Breast epithelium (tissue), 3 donors: ENCODE measurements at regions not wholly inside any gene's neighbourhood (a gene's known extent, or its start where the extent isn't known, plus 50 kb on each side); places are given as distances from the start of the nearest gene placed in this dataset.

Experiments used
- POLR2A ChIP-seq: fragments of 450-650 bp; IDR thresholded peaks from one replicate; pipeline ENCODE4 v1.6.1; 2016; ENCODE audit warnings: antibody characterized with exemption, mild to moderate bottlenecking, moderate library complexity
- TF ChIP-seq, protein P1 (sequence below), 3 donors: fragments of 450-650 bp; IDR thresholded peaks; one replicate each; pipeline ENCODE4 v1.5.1; 2016 to 2017; ENCODE audit warnings: antibody characterized with exemption in 3 of 3, mild to moderate bottlenecking in 3 of 3, moderate library complexity in 3 of 3

DNA sequence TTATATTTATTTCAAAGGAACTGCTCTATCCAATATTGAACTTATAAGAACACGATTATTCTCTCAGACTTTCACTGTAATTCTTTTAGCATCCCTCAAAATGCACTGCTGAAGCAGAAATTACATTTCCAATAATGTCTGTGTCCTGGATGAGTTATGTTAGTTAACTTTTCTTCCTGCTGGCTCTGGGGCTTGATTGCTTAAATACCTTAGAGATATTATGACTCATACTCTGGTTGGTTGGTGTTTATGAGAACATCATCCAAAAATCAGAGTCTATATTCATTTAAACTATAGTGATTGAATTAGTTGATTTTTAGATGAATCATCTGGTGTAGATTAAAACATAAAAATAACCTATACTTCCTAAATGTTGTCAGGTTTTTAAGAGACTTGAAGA lies 246.3 kb upstream of the VWC2 start:
- TF ChIP-seq, protein P1, sequence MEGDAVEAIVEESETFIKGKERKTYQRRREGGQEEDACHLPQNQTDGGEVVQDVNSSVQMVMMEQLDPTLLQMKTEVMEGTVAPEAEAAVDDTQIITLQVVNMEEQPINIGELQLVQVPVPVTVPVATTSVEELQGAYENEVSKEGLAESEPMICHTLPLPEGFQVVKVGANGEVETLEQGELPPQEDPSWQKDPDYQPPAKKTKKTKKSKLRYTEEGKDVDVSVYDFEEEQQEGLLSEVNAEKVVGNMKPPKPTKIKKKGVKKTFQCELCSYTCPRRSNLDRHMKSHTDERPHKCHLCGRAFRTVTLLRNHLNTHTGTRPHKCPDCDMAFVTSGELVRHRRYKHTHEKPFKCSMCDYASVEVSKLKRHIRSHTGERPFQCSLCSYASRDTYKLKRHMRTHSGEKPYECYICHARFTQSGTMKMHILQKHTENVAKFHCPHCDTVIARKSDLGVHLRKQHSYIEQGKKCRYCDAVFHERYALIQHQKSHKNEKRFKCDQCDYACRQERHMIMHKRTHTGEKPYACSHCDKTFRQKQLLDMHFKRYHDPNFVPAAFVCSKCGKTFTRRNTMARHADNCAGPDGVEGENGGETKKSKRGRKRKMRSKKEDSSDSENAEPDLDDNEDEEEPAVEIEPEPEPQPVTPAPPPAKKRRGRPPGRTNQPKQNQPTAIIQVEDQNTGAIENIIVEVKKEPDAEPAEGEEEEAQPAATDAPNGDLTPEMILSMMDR (IDR thresholded peaks at IDR 0.05): no peak
- TF ChIP-seq POLR2A: no peak
